ENCODE measurements at regions not wholly inside any gene's neighbourhood (a gene's known extent, or its start where the extent isn't known, plus 50 kb on each side); places are given as distances from the start of the nearest gene placed in this dataset.

DNA sequence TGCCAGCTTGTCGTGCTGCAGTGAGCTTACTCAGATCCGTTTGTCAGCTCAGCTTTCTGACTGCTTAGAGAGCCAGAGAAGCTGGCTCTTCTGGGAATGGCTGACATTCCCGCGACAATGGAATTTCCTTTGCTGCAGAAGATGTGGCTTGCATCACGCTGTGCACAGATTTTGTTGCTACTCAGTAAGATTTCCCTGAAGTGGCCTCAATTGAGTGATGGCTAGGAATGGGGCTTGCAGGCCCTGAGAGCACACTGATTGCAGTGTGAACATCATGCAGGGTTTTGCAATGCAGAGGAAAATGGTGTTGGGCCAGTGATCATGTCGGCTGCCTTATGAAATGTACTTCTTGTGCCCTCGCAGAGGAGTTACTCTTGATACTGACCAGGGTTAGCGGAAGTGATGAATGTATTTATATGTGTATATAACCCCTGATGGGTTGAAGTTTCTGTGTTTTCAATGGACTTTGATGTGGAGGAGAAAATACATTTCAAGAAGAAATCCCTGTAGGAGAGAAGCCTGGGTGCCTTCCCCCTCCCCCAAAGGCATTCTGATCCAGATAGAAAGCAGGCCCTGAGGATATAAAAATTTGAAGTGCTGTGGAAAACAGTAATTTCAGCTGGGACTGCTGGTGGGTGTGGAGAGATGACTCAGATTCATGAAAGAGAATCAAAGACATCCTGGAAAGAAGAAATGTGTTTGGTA, 102.5 kb upstream of the PDZRN3 start:
- DNase-seq (peak; percentile 33), ATAC-seq (ENCODE audit: poor library complexity) (peak; percentile 69)
- intact Hi-C loops (cut with DNase I) = no loop called here

DNA sequence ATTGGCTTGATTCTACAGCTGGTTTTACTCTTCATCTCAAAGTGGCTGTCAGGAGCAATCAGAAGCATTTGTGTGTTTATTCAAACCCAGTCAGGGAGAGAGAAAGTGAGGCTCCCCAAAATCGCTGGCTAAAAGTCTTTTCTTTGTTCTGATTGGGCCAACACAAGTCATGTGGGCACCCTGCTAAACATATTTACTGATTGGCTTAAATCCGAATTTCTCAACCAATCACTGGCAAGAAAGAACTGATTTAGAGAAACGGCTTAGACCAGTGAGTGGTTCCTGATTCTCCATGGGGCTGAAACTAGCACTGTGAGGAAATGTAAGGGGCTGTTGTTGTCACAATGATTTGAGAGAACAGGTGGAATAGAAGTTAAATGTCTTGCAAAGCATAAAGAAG, 98.9 kb upstream of the PDZRN3 start:
- ATAC-seq (ENCODE audit: poor library complexity) (no peak), DNase-seq (no peak)
- intact Hi-C loops (cut with DNase I) = no loop called here

DNA sequence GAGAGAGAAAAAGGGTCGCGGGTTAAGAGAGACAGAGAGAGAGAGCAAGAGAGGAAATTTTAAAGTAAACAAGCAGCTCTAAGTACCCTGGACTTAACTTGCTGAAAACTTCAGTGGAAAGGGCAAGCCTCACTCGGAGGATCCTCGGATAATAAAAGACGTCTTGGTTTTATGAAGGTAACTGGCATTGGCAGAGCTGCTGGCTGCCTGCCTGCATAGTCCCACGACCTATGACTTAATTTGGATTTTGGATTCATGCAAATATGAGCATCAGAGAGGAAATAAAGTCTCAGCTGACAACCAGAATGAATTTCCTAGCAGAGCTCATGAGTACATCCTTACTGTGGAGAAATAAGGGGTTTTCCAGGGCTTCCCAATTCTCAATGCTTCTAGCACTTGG, 95.1 kb upstream of the PDZRN3 start:
- peak; percentile 10 for ATAC-seq (ENCODE audit: poor library complexity)
- intact Hi-C loops (cut with DNase I) = no loop called here
- DNase-seq = peak; percentile 50

DNA sequence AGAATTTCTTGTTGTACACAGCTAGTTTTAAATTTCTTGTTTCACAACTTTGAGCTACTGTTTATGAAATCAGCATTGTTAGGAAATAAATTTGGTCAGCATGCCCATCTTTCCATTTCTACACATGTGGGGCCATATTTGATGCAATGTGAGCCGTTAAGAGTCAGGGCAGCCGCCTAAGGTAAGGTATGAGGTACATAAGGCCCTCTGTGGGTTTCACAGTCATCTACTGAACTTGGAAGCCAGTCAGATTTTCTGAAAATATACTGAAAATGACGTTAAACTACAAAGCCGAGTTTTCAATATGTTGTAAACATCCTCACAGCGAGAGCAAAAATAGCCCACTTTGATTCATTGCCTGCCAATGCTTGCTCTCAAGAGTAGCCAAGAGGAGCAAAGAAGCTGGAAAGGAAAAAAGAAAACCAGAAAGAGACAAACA, 94.7 kb upstream of the PDZRN3 start:
- ATAC-seq (ENCODE audit: poor library complexity) (peak; percentile 39), DNase-seq (no peak)
- intact Hi-C loops (cut with DNase I) = no loop called here

DNA sequence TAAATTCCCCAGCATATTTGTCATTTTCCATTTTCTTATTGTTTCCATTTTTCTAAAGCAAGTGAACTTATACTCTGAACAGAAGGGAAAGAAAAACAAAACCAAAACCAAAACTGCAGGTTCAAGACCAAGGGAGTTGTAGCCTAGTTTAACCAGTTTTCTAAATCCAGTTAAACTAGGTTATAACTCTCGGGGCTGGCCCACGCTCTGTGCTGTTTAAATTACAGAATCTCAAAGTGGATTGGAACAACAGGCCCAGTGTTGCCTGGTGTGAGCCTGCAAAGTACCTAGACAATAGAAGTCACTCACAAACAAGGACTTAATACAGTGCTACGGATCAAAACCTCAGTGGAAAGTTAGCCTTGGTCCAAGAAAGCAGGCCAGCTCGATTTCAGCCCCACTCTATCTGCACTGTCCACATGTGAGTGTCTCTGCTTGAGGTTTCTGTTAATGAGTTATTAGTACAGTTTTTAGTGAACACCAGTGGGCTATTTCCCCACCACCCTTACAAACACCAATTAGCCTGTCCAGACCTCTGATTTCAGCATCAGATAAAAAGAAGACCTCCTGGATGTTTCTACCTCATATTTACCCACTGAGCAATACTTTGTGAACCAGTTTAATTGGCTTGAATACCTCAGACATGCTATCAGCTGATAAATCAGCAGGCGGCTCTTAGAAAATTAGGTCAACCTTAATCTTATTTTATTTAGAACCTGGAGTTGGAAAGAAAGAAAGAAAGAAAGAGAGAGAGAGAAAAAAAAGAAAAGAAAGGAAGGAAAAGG, 93.8 kb upstream of the PDZRN3 start:
- intact Hi-C loops (cut with DNase I) = no loop called here
- ATAC-seq (ENCODE audit: poor library complexity) = no peak
- DNase-seq = no peak

DNA sequence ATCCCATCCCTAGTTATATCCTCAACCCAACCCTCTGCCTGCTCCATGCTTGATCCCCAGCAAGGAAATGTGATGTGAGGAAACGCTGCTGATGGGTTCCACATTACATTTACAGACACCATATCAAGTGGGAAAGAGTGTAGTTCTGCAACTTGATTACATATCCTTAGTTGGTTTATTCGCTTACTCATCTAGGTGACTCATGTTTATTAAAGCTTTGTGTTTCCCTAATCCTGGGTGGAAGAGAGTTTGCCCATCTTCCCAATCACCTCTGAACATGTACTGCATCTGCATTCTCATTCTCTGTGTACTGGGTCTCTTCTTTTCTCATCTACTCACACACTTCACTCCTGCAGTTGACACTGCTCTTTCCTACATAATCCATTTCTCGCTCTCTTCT, 91.7 kb upstream of the PDZRN3 start:
- no peak for ATAC-seq (ENCODE audit: poor library complexity)
- DNase-seq = no peak
- intact Hi-C loops (cut with DNase I) = no loop called here

DNA sequence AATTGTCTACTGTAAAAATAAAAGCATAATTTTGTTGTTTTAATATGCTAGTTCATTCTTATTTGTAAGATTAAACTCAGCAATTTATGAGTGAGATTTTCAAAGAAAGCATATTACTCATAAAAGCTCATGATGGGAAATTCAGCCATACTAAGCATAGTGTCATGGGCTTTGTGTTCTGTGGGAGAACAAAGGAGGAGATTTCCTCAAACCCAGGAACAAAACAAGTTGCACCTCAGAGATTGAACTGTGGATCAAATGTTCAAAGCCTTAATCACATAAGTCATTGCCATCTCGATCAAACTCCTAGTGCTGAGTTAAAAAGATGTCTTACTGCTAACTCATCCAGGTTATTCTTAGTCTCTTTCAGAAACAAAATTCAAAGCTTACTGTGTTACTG, 85.6 kb upstream of the PDZRN3 start:
- intact Hi-C loops (cut with DNase I) = no loop called here
- DNase-seq = no peak
- ATAC-seq (ENCODE audit: poor library complexity) = no peak

DNA sequence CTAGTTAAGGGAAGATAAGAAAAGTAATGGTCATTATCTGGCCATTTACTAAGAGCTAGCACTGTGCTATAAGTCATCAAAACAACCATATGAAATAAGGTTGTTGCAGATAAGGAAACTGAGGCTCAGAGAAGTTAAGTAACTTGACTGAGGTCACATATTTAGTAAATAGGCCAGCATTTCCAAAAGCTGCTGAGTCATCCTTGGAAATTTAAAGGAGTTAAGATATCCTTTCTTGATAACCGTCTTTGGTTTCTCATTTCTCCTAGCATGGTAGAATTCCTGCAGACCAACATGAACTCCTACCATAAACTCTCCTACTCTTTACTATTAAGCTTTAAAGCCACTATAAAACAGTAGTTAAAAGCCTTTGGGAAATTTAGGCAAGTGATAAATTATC, 85.0 kb upstream of the PDZRN3 start:
- no peak for DNase-seq
- ATAC-seq (ENCODE audit: poor library complexity) = no peak
- intact Hi-C loops (cut with DNase I) = no loop called here

DNA sequence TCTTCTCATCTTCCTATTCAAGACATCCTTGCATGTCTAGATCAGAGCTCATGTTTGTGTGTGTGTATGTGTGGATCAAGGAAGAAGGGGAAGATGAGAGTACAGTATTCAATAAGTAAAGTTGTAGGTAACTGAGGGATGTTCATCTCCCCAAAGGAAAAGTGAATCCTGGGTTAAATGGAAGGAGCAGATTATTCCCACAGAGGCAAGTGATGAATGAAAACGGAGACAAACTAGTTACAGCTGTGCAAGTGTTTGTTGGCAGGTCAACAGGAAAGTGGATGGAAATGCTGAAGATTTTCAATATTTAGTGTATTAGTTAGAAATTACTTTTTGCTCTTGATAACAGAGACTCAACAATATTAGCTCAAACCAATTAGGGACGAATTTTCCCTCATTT, 84.2 kb upstream of the PDZRN3 start:
- intact Hi-C loops (cut with DNase I) = no loop called here
- DNase-seq = no peak
- no peak for ATAC-seq (ENCODE audit: poor library complexity)

DNA sequence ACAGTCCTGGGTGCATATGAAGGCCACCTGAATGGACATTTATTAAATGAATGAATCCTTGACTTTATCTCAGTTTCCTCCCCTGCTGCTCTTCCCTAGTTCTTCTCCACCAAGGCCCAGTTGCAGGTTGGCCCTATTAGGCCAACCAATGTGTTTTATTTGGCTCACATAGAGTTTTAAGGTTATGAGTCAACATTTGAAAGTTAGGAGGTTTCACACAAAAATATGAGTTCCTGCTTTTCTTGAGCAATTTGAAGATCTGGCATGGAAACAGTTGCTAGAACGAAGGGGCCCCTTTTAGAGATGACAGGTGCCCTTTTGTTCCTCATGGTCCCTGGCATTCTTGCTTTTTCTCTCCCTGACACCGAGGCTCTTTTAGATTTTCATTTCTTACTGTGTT, 83.0 kb upstream of the PDZRN3 start:
- intact Hi-C loops (cut with DNase I) = no loop called here
- ATAC-seq (ENCODE audit: poor library complexity) (no peak), DNase-seq (no peak)

DNA sequence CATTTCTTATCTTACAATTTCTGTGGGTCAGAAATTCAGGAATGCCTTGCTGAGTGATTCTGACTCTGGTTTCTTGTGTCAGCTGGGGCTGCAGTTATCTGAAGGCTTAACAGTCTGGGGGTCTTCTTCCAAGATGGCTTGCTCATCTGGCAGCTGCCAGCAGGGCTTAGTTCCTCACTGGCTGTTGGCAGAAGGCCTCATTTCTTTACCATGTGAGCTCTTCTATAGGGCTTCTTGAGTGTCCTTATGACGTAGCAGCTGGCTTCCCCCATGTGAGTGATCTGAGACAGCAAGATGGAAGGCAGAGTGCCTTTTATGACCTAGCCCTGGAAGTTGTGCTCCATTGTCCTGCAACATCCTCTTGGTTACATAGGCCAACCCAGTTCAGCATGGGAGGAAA, 82.0 kb upstream of the PDZRN3 start:
- intact Hi-C loops (cut with DNase I) = no loop called here
- DNase-seq (no peak), ATAC-seq (ENCODE audit: poor library complexity) (no peak)

DNA sequence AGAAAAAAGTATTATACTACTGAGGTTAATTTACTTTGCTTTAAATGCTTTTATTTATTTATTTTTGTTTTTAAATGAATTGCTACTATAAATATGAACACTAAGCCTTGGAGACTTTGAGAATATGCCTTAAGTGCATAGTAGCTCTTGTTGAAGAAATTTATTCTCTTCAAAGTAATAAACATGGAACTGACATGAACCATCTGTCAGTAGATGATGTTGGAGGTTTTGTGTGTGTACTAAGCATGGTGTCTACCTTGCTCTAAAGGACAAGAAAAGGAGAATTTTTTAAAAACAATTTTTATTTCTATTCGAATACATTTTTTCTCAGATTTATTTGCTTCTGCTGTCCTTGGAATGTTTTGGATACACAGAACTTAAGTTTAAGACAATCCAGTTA, 81.1 kb upstream of the PDZRN3 start:
- no peak for ATAC-seq (ENCODE audit: poor library complexity)
- intact Hi-C loops (cut with DNase I) = no loop called here
- no peak for DNase-seq

DNA sequence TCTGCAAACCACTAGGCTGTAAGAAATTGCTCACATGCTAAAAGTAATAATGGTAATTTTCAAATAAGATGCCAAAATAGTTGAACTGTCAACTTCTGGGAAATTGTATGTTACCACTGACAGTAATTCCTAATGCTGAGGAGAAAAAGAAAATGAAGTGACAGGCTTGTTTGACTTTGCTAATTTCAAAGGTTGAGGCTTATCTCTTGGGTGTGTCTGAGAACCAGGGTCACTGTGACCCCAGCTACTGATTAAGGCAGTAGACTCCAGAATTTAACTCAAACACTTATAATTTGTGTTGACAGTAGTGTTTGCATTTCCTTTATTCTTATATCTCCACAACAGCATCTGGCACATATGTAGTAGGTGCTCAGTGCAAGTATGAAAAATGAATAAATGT, 74.6 kb upstream of the PDZRN3 start:
- intact Hi-C loops (cut with DNase I) = no loop called here
- DNase-seq = no peak
- ATAC-seq (ENCODE audit: poor library complexity) = no peak

DNA sequence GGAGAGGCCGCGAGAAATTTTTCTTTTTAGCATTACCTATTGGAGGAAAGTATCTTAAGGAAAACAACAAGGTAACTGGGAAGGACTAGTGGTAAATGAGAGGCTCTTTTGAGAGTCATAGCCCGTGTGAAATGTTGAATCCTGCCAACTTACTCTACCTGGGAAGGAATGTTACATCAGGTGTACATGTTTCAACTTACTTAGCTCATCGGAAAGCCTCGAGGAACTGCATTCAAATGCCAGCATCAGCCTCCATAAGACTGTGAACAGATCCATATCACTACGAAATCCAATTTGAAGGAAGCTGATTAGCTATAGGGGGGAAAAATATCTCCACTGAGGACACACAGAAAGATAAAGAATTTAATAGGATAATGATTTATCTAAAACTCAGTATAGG, 72.3 kb upstream of the PDZRN3 start:
- DNase-seq (no peak), ATAC-seq (ENCODE audit: poor library complexity) (no peak)
- intact Hi-C loops (cut with DNase I) = no loop called here

DNA sequence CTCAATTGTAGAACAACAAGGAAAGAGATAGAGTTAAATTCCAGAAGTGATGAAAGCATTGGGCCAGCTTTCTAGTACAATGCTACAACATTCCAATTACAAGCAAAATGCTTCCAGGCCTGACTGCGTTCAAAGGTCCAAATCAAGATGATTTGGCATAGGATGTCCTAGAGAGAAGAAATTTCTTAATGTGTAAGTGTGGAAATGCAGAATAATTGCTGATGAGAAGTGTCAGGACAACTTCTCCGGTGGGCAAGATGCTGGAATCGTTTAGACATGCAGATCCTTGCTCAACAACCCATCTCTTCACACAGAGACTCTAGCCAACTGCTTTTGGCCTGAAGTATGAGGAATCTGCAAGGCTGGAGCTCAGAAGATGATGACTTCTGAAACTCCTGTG, 71.1 kb upstream of the PDZRN3 start:
- ATAC-seq (ENCODE audit: poor library complexity) (no peak), DNase-seq (no peak)
- intact Hi-C loops (cut with DNase I) = no loop called here

DNA sequence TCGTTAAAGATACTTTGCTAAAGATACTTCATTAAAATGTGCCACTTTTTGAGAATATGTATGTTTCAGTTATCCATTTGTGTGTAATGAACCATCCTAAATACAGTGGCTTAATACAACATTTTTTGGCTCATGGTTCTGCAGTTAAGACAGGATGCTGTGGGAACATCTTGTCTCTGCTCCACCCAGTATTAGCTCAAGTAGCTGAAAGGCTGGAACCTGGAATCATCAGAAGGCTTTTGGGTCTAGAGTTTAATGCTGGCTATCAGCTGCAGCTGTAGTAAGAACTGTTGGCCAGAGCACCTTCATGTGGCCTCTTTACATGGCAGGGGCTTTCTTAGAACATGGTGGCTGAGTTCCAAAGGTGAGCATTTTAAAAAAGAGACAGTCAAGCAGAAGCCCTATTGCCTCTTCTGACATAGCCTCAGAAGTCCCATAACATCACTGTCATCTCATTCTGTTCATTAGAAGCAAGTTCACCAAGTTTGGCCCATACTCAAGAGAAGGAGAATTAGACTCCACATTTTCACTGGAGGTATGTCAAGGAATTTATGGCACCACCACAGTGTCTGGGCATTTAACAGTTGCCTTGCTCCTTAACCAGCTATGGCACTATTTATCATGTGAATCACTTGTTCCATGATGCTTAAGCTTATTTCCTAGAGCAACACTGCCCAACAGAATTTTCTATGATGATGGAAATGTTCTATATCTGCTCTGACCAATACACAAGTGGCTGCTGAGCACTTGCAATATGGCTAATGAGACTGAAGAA, 70.4 kb upstream of the PDZRN3 start:
- ATAC-seq (ENCODE audit: poor library complexity) (no peak), DNase-seq (no peak)
- intact Hi-C loops (cut with DNase I) = no loop called here

DNA sequence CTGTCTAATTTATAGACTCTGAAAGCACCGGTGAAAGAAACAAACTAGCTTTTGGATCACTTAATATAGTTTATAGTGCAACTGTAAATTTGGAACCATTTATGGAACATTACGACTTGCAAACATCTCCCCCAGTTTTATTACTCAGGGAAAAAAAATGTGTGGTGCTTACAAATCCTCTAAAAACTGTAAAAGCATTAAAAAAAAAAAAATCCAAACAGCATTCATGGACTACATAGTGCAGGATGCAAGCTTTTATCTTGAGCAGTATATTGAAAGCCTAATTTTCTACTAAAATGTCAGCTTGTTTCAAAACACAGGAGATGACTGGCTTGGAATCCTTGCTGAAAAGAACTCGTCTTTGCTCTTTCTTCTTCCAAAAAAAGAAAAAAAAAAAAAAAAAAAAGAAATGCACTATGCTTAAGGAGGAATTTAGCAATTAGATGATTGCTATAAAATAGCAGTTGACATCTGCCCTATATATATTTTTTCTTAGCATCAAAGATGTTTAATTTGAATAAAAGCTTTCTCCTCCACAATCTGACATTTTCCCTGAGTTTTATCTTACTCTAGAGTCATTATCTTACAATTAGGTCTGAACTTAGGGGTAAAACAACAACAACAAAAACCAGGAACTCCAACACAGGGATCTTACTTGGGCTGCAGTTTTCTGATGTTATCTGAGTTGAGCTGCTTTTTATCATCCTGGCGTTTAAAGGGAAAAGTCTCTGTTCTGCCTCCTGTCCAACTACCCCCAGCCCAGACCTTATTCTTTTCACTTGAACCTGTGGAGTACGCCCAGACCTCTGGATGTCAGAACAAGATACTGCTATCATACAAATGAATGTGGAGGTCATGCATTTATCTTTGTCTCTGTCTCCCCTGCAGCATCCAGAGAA, 62.6 kb upstream of the PDZRN3 start:
- DNase-seq (no peak), ATAC-seq (ENCODE audit: poor library complexity) (no peak)
- intact Hi-C loops (cut with DNase I) = no loop called here

DNA sequence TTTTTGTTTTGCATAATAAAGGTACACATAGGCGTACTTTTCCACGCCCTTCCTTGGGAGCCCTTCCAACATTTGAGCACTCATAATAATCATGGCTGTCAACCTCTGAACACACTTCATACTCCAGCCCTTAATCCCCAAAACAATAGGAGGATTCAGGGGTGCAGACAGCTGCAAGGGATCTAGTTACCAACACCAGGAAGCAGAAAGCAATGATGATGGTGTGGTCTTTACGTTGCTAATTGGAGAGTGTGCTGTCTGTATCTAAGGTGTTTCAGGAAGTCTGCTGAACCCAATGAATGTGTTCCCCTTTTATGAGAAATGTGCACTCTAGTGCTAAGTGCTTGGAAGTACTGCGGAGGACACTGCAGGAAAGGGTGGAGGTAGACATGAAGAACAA, 60.3 kb upstream of the PDZRN3 start:
- no peak for DNase-seq
- intact Hi-C loops (cut with DNase I) = no loop called here
- no peak for ATAC-seq (ENCODE audit: poor library complexity)

DNA sequence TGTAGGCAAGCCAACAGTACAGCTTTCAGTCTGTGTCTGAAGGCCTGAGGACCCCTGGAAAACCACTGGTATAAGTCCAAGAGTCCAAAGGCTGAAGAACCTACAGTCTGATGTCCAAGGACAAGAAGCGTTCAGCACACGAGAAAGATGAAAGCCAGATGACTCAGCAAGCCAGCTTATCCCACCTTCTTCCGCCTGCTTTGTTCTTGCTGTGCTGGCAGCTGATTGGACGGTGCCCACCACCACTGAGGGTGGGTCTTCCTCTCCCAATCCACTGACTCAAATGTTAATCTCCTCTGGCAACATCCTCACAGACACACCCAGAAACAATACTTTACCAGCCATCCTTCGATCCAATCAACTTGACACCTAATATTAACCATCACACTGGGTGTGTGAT, 59.0 kb upstream of the PDZRN3 start:
- ATAC-seq (ENCODE audit: poor library complexity) (no peak), DNase-seq (no peak)
- intact Hi-C loops (cut with DNase I) = no loop called here
